Neural crest cell (in vitro differentiated cells): ENCODE measurements at regions not wholly inside any gene's neighbourhood (a gene's known extent, or its start where the extent isn't known, plus 50 kb on each side); places are given as distances from the start of the nearest gene placed in this dataset.
A peak's percentile ranks its signal among the peaks of the same experiment; 100 is the strongest.
"Not testable (repeated sequence)": the region's sequence is repeated elsewhere in the genome, so short reads cannot be mapped to it uniquely, and the experiment has no call there.

Experiments used
- DNase-seq: peaks from one replicate; pipeline ENCODE4 v3.0.0; 2021; ENCODE audit warnings: low read depth, mixed read lengths, low spot score
- H3K27ac Mint-ChIP-seq: one replicate; pipeline ENCODE4 v1.8.0; 2021; ENCODE audit warnings: mild to moderate bottlenecking, mixed read lengths; ENCODE audit not compliant: unreplicated experiment
- H3K27me3 Mint-ChIP-seq: 2 replicates; pipeline ENCODE4 v1.8.0; 2021; ENCODE audit warnings: low read depth, mild to moderate bottlenecking, mixed read lengths
- H3K36me3 Mint-ChIP-seq: 2 replicates; pipeline ENCODE4 v1.8.0; 2021; ENCODE audit warnings: low read depth, mild to moderate bottlenecking, mixed read lengths
- H3K4me1 Mint-ChIP-seq: 2 replicates; pipeline ENCODE4 v1.8.0; 2021; ENCODE audit warnings: mixed read lengths
- H3K4me3 Mint-ChIP-seq: one replicate; pipeline ENCODE4 v1.8.0; 2021; ENCODE audit warnings: mild to moderate bottlenecking, mixed read lengths
- H3K9me3 Mint-ChIP-seq: 2 replicates; pipeline ENCODE4 v1.8.0; 2021; ENCODE audit warnings: mixed read lengths
- CTCF ChIP-seq: fragments of 200-600 bp; sonication (generic); conservative IDR thresholded peaks from 2 replicates; pipeline ENCODE4 v1.5.0; 2021; ENCODE audit warnings: antibody characterized with exemption, mild to moderate bottlenecking

- TF ChIP-seq CTCF, result no peak
- H3K27me3 Mint-ChIP-seq, result no peaks in the 10 kb centered on the region
- H3K9me3 Mint-ChIP-seq, result peaks cover 3% of the 10 kb centered on the region
- no peak for DNase-seq
- peaks cover 35% of the 10 kb centered on the region for H3K4me1 Mint-ChIP-seq
- no peak overlapping the region for H3K4me3 Mint-ChIP-seq
- H3K36me3 Mint-ChIP-seq, result no peaks in the 10 kb centered on the region
- no peak overlapping the region for H3K27ac Mint-ChIP-seq
Observed at GRCh38 chr12:28780096-28780495, 369.0 kb upstream of the FAR2 start.

GRCh38 chr12:28780960-28781359 lies 368.1 kb upstream of the FAR2 start:
- TF ChIP-seq CTCF, result no peak
- H3K36me3 Mint-ChIP-seq, result peaks cover under 1% of the 10 kb centered on the region
- peaks cover 4% of the 10 kb centered on the region for H3K9me3 Mint-ChIP-seq
- DNase-seq, result no peak
- H3K4me1 Mint-ChIP-seq, result peaks cover 38% of the 10 kb centered on the region
- H3K27ac Mint-ChIP-seq, result peak overlapping the region; percentile 79
- no peak overlapping the region for H3K4me3 Mint-ChIP-seq
- H3K27me3 Mint-ChIP-seq, result no peaks in the 10 kb centered on the region

GRCh38 chr12:28781671-28782652 lies 367.1 kb upstream of the FAR2 start:
- no peak for TF ChIP-seq CTCF

GRCh38 chr12:28782812-28783211 lies 366.3 kb upstream of the FAR2 start:
- no peaks in the 10 kb centered on the region for H3K27me3 Mint-ChIP-seq
- no peak overlapping the region for H3K27ac Mint-ChIP-seq
- peaks cover 41% of the 10 kb centered on the region for H3K4me1 Mint-ChIP-seq
- no peak for TF ChIP-seq CTCF
- peaks cover 4% of the 10 kb centered on the region for H3K36me3 Mint-ChIP-seq
- peaks cover 10% of the 10 kb centered on the region for H3K9me3 Mint-ChIP-seq
- DNase-seq, result no peak
- no peak overlapping the region for H3K4me3 Mint-ChIP-seq

More at GRCh38 chr12:28781671-28782652, 367.1 kb upstream of the FAR2 start:
- Mint-ChIP-seq H3K4me3 (no peak overlapping the region), H3K9me3 (peaks cover 7% of the 10 kb centered on the region), H3K36me3 (peaks cover 4% of the 10 kb centered on the region), H3K27me3 (no peaks in the 10 kb centered on the region), H3K27ac (no peak overlapping the region), H3K4me1 (peaks cover 39% of the 10 kb centered on the region)
- no peak for DNase-seq

GRCh38 chr12:28787151-28787550 lies 361.9 kb upstream of the FAR2 start:
- peak; percentile 7 for DNase-seq
- Mint-ChIP-seq H3K27ac (peak overlapping the region; percentile 81), H3K4me3 (peak overlapping the region; percentile 14), H3K27me3 (no peaks in the 10 kb centered on the region), H3K4me1 (peaks cover 39% of the 10 kb centered on the region), H3K36me3 (peaks cover 8% of the 10 kb centered on the region), H3K9me3 (peaks cover 11% of the 10 kb centered on the region)
- TF ChIP-seq CTCF, result no peak

- H3K27ac Mint-ChIP-seq, H3K27me3 Mint-ChIP-seq, DNase-seq, H3K4me3 Mint-ChIP-seq: not testable (repeated sequence)
- H3K9me3 Mint-ChIP-seq, result peaks cover 13% of the 10 kb centered on the region
- peaks cover 11% of the 10 kb centered on the region for H3K36me3 Mint-ChIP-seq
- peaks cover 48% of the 10 kb centered on the region for H3K4me1 Mint-ChIP-seq
Observed at GRCh38 chr12:28788256-28788655, 360.8 kb upstream of the FAR2 start.
